ENCODE measurements at regions not wholly inside any gene's neighbourhood (a gene's known extent, or its start where the extent isn't known, plus 50 kb on each side); places are given as distances from the start of the nearest gene placed in this dataset.
"Not testable (repeated sequence)": the region's sequence is repeated elsewhere in the genome, so short reads cannot be mapped to it uniquely, and the experiment has no call there.

- intact Hi-C loops (cut with DNase I), result no loop called here
- ATAC-seq, result no peak
- DNase-seq (ENCODE audit: low spot score), result no peak
Observed at GRCh38 chr10:130928306-130928705, 383.2 kb downstream of the TCERG1L start.

GRCh38 chr10:130929422-130930325 lies 381.8 kb downstream of the TCERG1L start:
- DNase-seq (ENCODE audit: low spot score) (no peak), ATAC-seq (no peak)
- intact Hi-C loops (cut with DNase I), result no loop called here

GRCh38 chr10:130930821-130931220 lies 380.7 kb downstream of the TCERG1L start:
- ATAC-seq, result no peak
- intact Hi-C loops (cut with DNase I), result no loop called here
- DNase-seq (ENCODE audit: low spot score), result no peak

- no peak for DNase-seq (ENCODE audit: low spot score)
- no peak for ATAC-seq
- intact Hi-C loops (cut with DNase I), result no loop called here
Observed at GRCh38 chr10:130931256-130931655, 380.3 kb downstream of the TCERG1L start.

GRCh38 chr10:130932326-130933007 lies 379.1 kb downstream of the TCERG1L start:
- DNase-seq (ENCODE audit: low spot score) (no peak), ATAC-seq (no peak)
- intact Hi-C loops (cut with DNase I), result loop anchor here (1.0 kb wide), 1 partner anchor 39 kb away; no protein-coding TSS in a partner anchor

GRCh38 chr10:130933008-130933390 lies 378.5 kb downstream of the TCERG1L start:
- intact Hi-C loops (cut with DNase I), result no loop called here
- DNase-seq (ENCODE audit: low spot score) (no peak), ATAC-seq (no peak)

GRCh38 chr10:130934293-130935127 lies 377.0 kb downstream of the TCERG1L start:
- DNase-seq (ENCODE audit: low spot score) (no peak), ATAC-seq (no peak)
- intact Hi-C loops (cut with DNase I), result no loop called here

DNA sequence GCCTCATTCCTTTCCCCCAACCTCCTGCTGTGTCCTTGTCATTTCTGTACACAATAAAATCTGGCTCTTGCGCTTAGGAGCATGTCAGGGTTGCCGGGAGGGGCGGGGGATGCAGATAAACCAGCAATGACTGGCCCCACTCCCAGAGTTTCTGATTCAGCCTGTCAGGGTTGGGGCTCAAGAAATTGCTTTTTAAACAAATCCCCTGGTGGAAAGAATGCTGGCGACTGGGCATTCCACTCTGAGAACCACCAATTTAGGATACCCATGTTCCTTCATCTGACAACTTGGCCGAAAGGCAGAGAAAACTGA lies 376.4 kb downstream of the TCERG1L start:
- ATAC-seq (no peak), DNase-seq (ENCODE audit: low spot score) (no peak)
- intact Hi-C loops (cut with DNase I), result no loop called here

DNA sequence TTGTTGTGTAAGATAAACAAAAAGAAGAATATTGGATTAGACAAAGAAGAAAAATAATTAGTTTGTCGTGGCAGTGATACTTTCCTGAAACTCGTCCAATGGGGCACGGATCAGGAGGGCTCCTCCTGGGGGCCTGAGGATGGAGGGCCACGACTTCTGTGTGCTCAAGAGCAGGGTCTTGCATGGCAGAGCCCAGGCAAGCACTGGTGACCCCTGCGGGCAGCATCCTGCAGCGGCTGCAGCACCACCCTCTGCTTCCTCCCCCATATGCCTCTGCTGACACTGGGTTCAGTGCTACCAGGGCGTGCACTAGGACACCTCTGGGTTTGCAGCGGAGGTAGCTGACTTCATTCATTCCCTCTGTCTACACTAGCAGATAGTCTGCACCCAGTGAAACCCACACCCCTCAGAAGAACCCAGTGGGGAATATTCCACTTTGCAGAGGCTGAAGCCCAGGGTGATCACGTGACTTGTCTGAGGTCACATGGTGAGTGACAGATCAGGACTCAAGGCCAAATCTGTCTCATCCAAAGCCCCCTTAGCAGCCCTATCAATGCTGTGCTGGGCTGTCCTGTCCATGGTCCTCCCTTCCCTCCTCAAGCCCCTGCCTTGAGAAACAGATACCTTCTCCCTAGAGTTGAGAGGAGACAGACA lies 375.5 kb downstream of the TCERG1L start:
- DNase-seq (ENCODE audit: low spot score), result no peak
- no peak for ATAC-seq
- intact Hi-C loops (cut with DNase I), result no loop called here

- ATAC-seq (no peak), DNase-seq (ENCODE audit: low spot score) (no peak)
- intact Hi-C loops (cut with DNase I), result no loop called here
Observed at GRCh38 chr10:130936851-130937250, 374.7 kb downstream of the TCERG1L start.

GRCh38 chr10:130938051-130938450 lies 373.5 kb downstream of the TCERG1L start:
- no peak for DNase-seq (ENCODE audit: low spot score)
- no peak for ATAC-seq
- intact Hi-C loops (cut with DNase I), result no loop called here

DNA sequence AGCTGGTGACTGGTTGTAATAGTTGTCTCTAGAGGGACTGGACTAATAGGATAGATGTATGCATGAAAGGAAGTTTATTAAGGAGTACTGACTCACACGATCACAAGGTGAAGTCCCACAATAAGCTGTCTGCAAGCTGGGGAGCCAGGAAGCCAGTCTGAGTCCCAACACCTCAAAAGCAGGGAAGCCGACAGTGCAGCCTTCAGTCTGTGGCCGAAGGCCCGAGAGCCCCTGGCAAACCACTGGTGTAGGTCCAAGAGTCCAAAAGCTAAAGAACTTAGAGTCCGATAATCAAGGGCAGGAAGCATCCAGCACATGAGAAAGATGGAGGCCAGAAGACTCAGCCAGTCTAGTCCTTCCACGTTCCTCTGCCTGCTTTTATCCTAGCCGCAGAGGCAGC lies 372.6 kb downstream of the TCERG1L start:
- DNase-seq (ENCODE audit: low spot score); ATAC-seq; intact Hi-C loops (cut with DNase I): not testable (repeated sequence)

- intact Hi-C loops (cut with DNase I), result no loop called here
- DNase-seq (ENCODE audit: low spot score) (no peak), ATAC-seq (no peak)
Observed at GRCh38 chr10:130941886-130942285, 369.6 kb downstream of the TCERG1L start.

- DNase-seq (ENCODE audit: low spot score), result no peak
- intact Hi-C loops (cut with DNase I), result no loop called here
- ATAC-seq, result no peak
Observed at GRCh38 chr10:130952086-130952485, 359.4 kb downstream of the TCERG1L start.

- intact Hi-C loops (cut with DNase I), result no loop called here
- ATAC-seq (no peak), DNase-seq (ENCODE audit: low spot score) (no peak)
Observed at GRCh38 chr10:130954326-130954905, 357.1 kb downstream of the TCERG1L start.

- DNase-seq (ENCODE audit: low spot score) (no peak), ATAC-seq (no peak)
- intact Hi-C loops (cut with DNase I), result no loop called here
Observed at GRCh38 chr10:130956251-130956650, 355.3 kb downstream of the TCERG1L start.

- ATAC-seq, result no peak
- DNase-seq (ENCODE audit: low spot score), result no peak
- intact Hi-C loops (cut with DNase I), result no loop called here
Observed at GRCh38 chr10:130957423-130957822, 354.1 kb downstream of the TCERG1L start.

- no peak for DNase-seq (ENCODE audit: low spot score)
- intact Hi-C loops (cut with DNase I), result no loop called here
- no peak for ATAC-seq
Observed at GRCh38 chr10:130958003-130958402, 353.5 kb downstream of the TCERG1L start.
